ENCODE measurements at regions not wholly inside any gene's neighbourhood (a gene's known extent, or its start where the extent isn't known, plus 50 kb on each side); places are given as distances from the start of the nearest gene placed in this dataset.

DNA sequence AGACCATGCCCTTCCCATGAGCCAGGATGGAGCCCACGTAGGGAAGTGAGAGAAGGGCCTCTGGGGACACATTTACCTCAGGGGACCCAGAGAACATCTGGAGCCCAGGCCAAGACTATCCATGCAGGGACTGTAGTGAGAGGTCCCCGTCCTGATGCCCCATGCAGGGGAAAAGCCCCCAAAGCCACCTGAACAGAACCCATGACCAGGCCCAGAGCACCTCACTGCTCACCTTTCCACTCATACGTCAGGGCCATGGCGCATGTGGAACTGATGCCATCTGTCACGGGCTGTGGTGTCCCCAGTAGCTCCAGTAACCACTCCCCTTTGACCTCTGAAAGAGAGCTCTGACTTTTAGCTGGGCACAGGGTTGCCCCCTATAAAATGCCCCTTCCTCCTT is 106.5 kb upstream of the TEX51 start:
- TF ChIP-seq POLR2A (IDR thresholded peaks at IDR 0.05) = no peak
- TF ChIP-seq, protein P1, sequence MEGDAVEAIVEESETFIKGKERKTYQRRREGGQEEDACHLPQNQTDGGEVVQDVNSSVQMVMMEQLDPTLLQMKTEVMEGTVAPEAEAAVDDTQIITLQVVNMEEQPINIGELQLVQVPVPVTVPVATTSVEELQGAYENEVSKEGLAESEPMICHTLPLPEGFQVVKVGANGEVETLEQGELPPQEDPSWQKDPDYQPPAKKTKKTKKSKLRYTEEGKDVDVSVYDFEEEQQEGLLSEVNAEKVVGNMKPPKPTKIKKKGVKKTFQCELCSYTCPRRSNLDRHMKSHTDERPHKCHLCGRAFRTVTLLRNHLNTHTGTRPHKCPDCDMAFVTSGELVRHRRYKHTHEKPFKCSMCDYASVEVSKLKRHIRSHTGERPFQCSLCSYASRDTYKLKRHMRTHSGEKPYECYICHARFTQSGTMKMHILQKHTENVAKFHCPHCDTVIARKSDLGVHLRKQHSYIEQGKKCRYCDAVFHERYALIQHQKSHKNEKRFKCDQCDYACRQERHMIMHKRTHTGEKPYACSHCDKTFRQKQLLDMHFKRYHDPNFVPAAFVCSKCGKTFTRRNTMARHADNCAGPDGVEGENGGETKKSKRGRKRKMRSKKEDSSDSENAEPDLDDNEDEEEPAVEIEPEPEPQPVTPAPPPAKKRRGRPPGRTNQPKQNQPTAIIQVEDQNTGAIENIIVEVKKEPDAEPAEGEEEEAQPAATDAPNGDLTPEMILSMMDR (IDR thresholded peaks at IDR 0.05) = no peak
